ENCODE measurements at regions not wholly inside any gene's neighbourhood (a gene's known extent, or its start where the extent isn't known, plus 50 kb on each side); places are given as distances from the start of the nearest gene placed in this dataset.

- H3K36me3 ChIP-seq (ENCODE audit: control insufficient read depth, insufficient read depth, low read length): no peaks in the 10 kb centered on the region
- no peaks in the 10 kb centered on the region for H3K27me3 ChIP-seq (replicated peaks; ENCODE audit: control insufficient read depth, insufficient read depth, low read length)
- no peak for TF ChIP-seq CTCF (IDR thresholded peaks at IDR 0.05; ENCODE audit: insufficient read depth, low read length, poor library complexity, severe bottlenecking)
- DNase-seq (ENCODE audit: extremely low read depth, insufficient read length): no peak
- no peak overlapping the region for H3K4me3 ChIP-seq (replicated peaks; ENCODE audit: low read depth, low read length)
These were observed 327.6 kb downstream of the PRL start for GRCh38 chr6:21969192-21969591.

GRCh38 chr6:21970569-21971300, 326.1 kb downstream of the PRL start:
- H3K4me3 ChIP-seq (replicated peaks; ENCODE audit: low read depth, low read length): no peak overlapping the region
- DNase-seq (ENCODE audit: extremely low read depth, insufficient read length): no peak
- no peak for TF ChIP-seq CTCF (IDR thresholded peaks at IDR 0.05; ENCODE audit: insufficient read depth, low read length, poor library complexity, severe bottlenecking)
- H3K36me3 ChIP-seq (ENCODE audit: control insufficient read depth, insufficient read depth, low read length): no peaks in the 10 kb centered on the region
- no peaks in the 10 kb centered on the region for H3K27me3 ChIP-seq (replicated peaks; ENCODE audit: control insufficient read depth, insufficient read depth, low read length)

GRCh38 chr6:21971541-21971940, 325.3 kb downstream of the PRL start:
- Histone ChIP-seq H3K27me3 (replicated peaks; ENCODE audit: control insufficient read depth, insufficient read depth, low read length) (no peaks in the 10 kb centered on the region), H3K4me3 (replicated peaks; ENCODE audit: low read depth, low read length) (no peak overlapping the region), H3K36me3 (ENCODE audit: control insufficient read depth, insufficient read depth, low read length) (no peaks in the 10 kb centered on the region)
- no peak for TF ChIP-seq CTCF (IDR thresholded peaks at IDR 0.05; ENCODE audit: insufficient read depth, low read length, poor library complexity, severe bottlenecking)
- DNase-seq (ENCODE audit: extremely low read depth, insufficient read length): no peak

- Histone ChIP-seq H3K36me3 (ENCODE audit: control insufficient read depth, insufficient read depth, low read length) (no peaks in the 10 kb centered on the region), H3K4me3 (replicated peaks; ENCODE audit: low read depth, low read length) (no peak overlapping the region), H3K27me3 (replicated peaks; ENCODE audit: control insufficient read depth, insufficient read depth, low read length) (no peaks in the 10 kb centered on the region)
- DNase-seq (ENCODE audit: extremely low read depth, insufficient read length): no peak
- TF ChIP-seq CTCF (IDR thresholded peaks at IDR 0.05; ENCODE audit: insufficient read depth, low read length, poor library complexity, severe bottlenecking): no peak
These were observed 324.3 kb downstream of the PRL start for GRCh38 chr6:21972516-21972915.

- no peaks in the 10 kb centered on the region for H3K36me3 ChIP-seq (ENCODE audit: control insufficient read depth, insufficient read depth, low read length)
- DNase-seq (ENCODE audit: extremely low read depth, insufficient read length): no peak
- no peak overlapping the region for H3K4me3 ChIP-seq (replicated peaks; ENCODE audit: low read depth, low read length)
- no peak for TF ChIP-seq CTCF (IDR thresholded peaks at IDR 0.05; ENCODE audit: insufficient read depth, low read length, poor library complexity, severe bottlenecking)
- no peaks in the 10 kb centered on the region for H3K27me3 ChIP-seq (replicated peaks; ENCODE audit: control insufficient read depth, insufficient read depth, low read length)
These were observed 319.5 kb downstream of the PRL start for GRCh38 chr6:21977346-21977745.

Measured in GM06990 (cell line).